Neural cell (in vitro differentiated cells): ENCODE measurements at regions not wholly inside any gene's neighbourhood (a gene's known extent, or its start where the extent isn't known, plus 50 kb on each side); places are given as distances from the start of the nearest gene placed in this dataset.
"Not testable (repeated sequence)": the region's sequence is repeated elsewhere in the genome, so short reads cannot be mapped to it uniquely, and the experiment has no call there.

Experiments used
- H2AFZ ChIP-seq: fragments of 200-600, 300-800 bp; sonication (generic), shearing (Covaris generic); 2 replicates; pipeline ENCODE4 v1.6.0; 2014; ENCODE audit warnings: low read depth, mild to moderate bottlenecking, antibody characterized with exemption, low read length, moderate library complexity
- H3F3A ChIP-seq: fragments of 200-600 bp; shearing (Covaris generic); 2 replicates; pipeline ENCODE4 v1.6.1; 2016; ENCODE audit warnings: mild to moderate bottlenecking, moderate library complexity, mixed read lengths, antibody characterized with exemption, low read length; ENCODE audit not compliant: insufficient read depth, poor library complexity, severe bottlenecking
- H3K27ac ChIP-seq: fragments of 200-600, 300-800 bp; sonication (generic), shearing (Covaris generic); 2 replicates; pipeline ENCODE4 v1.5.1; 2014; ENCODE audit warnings: mild to moderate bottlenecking, low read length, moderate library complexity
- H3K27me3 ChIP-seq: fragments of 300-800, 200-600 bp; sonication (generic), shearing (Covaris generic); 2 replicates; pipeline ENCODE4 v1.6.0; 2014; ENCODE audit warnings: mild to moderate bottlenecking, low read depth, low read length, moderate library complexity; ENCODE audit not compliant: insufficient read depth
- H3K36me3 ChIP-seq: fragments of 300-800, 200-600 bp; sonication (generic), shearing (Covaris generic); 2 replicates; pipeline ENCODE4 v1.5.1; 2014; ENCODE audit warnings: mild to moderate bottlenecking, antibody characterized with exemption, low read length, moderate library complexity; ENCODE audit not compliant: insufficient read depth
- H3K4me2 ChIP-seq: fragments of 300-800, 200-600 bp; sonication (generic), shearing (Covaris generic); 2 replicates; pipeline ENCODE4 v1.6.0; 2014; ENCODE audit warnings: mild to moderate bottlenecking, low read length
- H3K4me3 ChIP-seq: fragments of 300-800, 200-600 bp; sonication (generic), shearing (Covaris generic); 2 replicates; pipeline ENCODE4 v1.5.1; 2014; ENCODE audit warnings: mild to moderate bottlenecking, low read length, moderate library complexity
- H3K79me2 ChIP-seq: fragments of 200-600 bp; shearing (Covaris generic); replicated peaks from 2 replicates; pipeline ENCODE4 v1.6.0; 2014; ENCODE audit warnings: mild to moderate bottlenecking, low read length, moderate library complexity; ENCODE audit not compliant: insufficient read depth
- H3K9ac ChIP-seq: fragments of 300-800, 200-600 bp; sonication (generic), shearing (Covaris generic); 2 replicates; pipeline ENCODE4 v1.6.1; 2016; ENCODE audit warnings: mild to moderate bottlenecking, low read length, mixed read lengths
- H3K9me2 ChIP-seq: fragments of 200-600 bp; shearing (Covaris generic); 2 replicates; pipeline ENCODE4 v1.6.1; 2016; ENCODE audit warnings: mild to moderate bottlenecking, low read length, mixed read lengths; ENCODE audit not compliant: insufficient read depth
- H3K9me3 ChIP-seq: fragments of 200-600, 300-800 bp; sonication (generic), shearing (Covaris generic); 2 replicates; pipeline ENCODE4 v1.6.1; 2016; ENCODE audit warnings: mild to moderate bottlenecking, mixed run types, low read length, moderate library complexity, mixed read lengths
- H4K20me1 ChIP-seq: fragments of 200-600 bp; shearing (Covaris generic); 2 replicates; pipeline ENCODE4 v1.6.1; 2016; ENCODE audit warnings: mild to moderate bottlenecking, mixed run types; ENCODE audit not compliant: insufficient read depth
- CTCF ChIP-seq: fragments of 450-650 bp; IDR thresholded peaks from 2 replicates; pipeline ENCODE4 v1.5.1; 2014; ENCODE audit warnings: antibody characterized with exemption, mild to moderate bottlenecking, moderate library complexity; ENCODE audit not compliant: poor library complexity, severe bottlenecking
- EP300 ChIP-seq: fragments of 450-650 bp; conservative IDR thresholded peaks from 2 replicates; pipeline ENCODE4 v1.6.1; 2014; ENCODE audit warnings: antibody characterized with exemption, mild to moderate bottlenecking, moderate library complexity; ENCODE audit not compliant: poor library complexity, severe bottlenecking
- EZH2 ChIP-seq: fragments of 200-600, 300-800 bp; shearing (Covaris generic), sonication (generic); IDR thresholded peaks from 2 replicates; pipeline ENCODE4 v1.6.1; 2014; ENCODE audit warnings: antibody characterized with exemption, low read length, borderline replicate concordance, mild to moderate bottlenecking; ENCODE audit not compliant: insufficient read depth, poor library complexity, severe bottlenecking
- MXI1 ChIP-seq: fragments of 450-650 bp; conservative IDR thresholded peaks from 2 replicates; pipeline ENCODE4 v1.6.1; 2014; ENCODE audit warnings: antibody characterized with exemption, mild to moderate bottlenecking; ENCODE audit not compliant: poor library complexity, severe bottlenecking
- POLR2AphosphoS5 ChIP-seq: IDR thresholded peaks from 2 replicates; pipeline ENCODE4 v1.6.1; 2012
- RAD21 ChIP-seq: fragments of 450-650 bp; conservative IDR thresholded peaks from 2 replicates; pipeline ENCODE4 v1.6.1; 2014; ENCODE audit warnings: antibody characterized with exemption, mild to moderate bottlenecking, moderate library complexity
- REST ChIP-seq: IDR thresholded peaks from 2 replicates; pipeline ENCODE4 v1.6.1; 2012; ENCODE audit warnings: borderline replicate concordance
- SMC3 ChIP-seq: fragments of 450-650 bp; conservative IDR thresholded peaks from 2 replicates; pipeline ENCODE4 v1.6.1; 2014; ENCODE audit warnings: antibody characterized with exemption, mild to moderate bottlenecking, moderate library complexity; ENCODE audit not compliant: poor library complexity
- TAF1 ChIP-seq: IDR thresholded peaks from 2 replicates; pipeline ENCODE4 v1.6.1; 2012; ENCODE audit warnings: low read depth

- Histone ChIP-seq H3F3A (no peaks in the 10 kb centered on the region), H3K9me2 (no peaks in the 10 kb centered on the region), H3K4me2 (no peak overlapping the region), H2AFZ (no peak overlapping the region), H3K4me3 (no peak overlapping the region), H3K27me3 (no peaks in the 10 kb centered on the region), H3K27ac (no peak overlapping the region), H3K36me3 (no peaks in the 10 kb centered on the region), H3K9me3 (no peaks in the 10 kb centered on the region), H3K79me2 (no peaks in the 10 kb centered on the region), H3K9ac (no peak overlapping the region), H4K20me1 (no peaks in the 10 kb centered on the region)
- TF ChIP-seq REST: no peak
- no peak for TF ChIP-seq RAD21
- TF ChIP-seq EP300: no peak
- no peak for TF ChIP-seq EZH2
- TF ChIP-seq POLR2AphosphoS5: no peak
- TF ChIP-seq TAF1: no peak
- no peak for TF ChIP-seq MXI1
- TF ChIP-seq CTCF: no peak
- TF ChIP-seq SMC3: no peak
Observed at GRCh38 chr4:125794989-125795388, 480.2 kb downstream of the FAT4 start.

GRCh38 chr4:125796138-125796537, 481.4 kb downstream of the FAT4 start:
- Histone ChIP-seq H3K9ac (no peak overlapping the region), H3K9me3 (no peaks in the 10 kb centered on the region), H3K79me2 (no peaks in the 10 kb centered on the region), H3K27ac (no peak overlapping the region), H3K36me3 (no peaks in the 10 kb centered on the region), H3K4me3 (no peak overlapping the region), H3K27me3 (no peaks in the 10 kb centered on the region), H2AFZ (no peak overlapping the region), H3K4me2 (no peak overlapping the region), H3K9me2 (no peaks in the 10 kb centered on the region), H3F3A (no peaks in the 10 kb centered on the region), H4K20me1 (no peaks in the 10 kb centered on the region)
- TF ChIP-seq MXI1: no peak
- TF ChIP-seq TAF1: no peak
- no peak for TF ChIP-seq CTCF
- TF ChIP-seq RAD21: no peak
- no peak for TF ChIP-seq EZH2
- TF ChIP-seq POLR2AphosphoS5: no peak
- TF ChIP-seq REST: no peak
- no peak for TF ChIP-seq EP300
- TF ChIP-seq SMC3: no peak

GRCh38 chr4:125797621-125798020, 482.9 kb downstream of the FAT4 start:
- not testable (repeated sequence) for H3K9ac ChIP-seq, H3K79me2 ChIP-seq, H2AFZ ChIP-seq, H4K20me1 ChIP-seq, H3K4me3 ChIP-seq, H3F3A ChIP-seq, H3K36me3 ChIP-seq, H3K4me2 ChIP-seq, H3K27me3 ChIP-seq, H3K27ac ChIP-seq, H3K9me3 ChIP-seq, H3K9me2 ChIP-seq
